IPS-NIHi7 (cell line): ENCODE measurements at regions not wholly inside any gene's neighbourhood (a gene's known extent, or its start where the extent isn't known, plus 50 kb on each side); places are given as distances from the start of the nearest gene placed in this dataset.
A peak's percentile ranks its signal among the peaks of the same experiment; 100 is the strongest.
"Not testable (repeated sequence)": the region's sequence is repeated elsewhere in the genome, so short reads cannot be mapped to it uniquely, and the experiment has no call there.

Source experiments
- DNase-seq: peaks from one replicate; pipeline ENCODE4 v3.0.0; 2012; ENCODE audit warnings: mixed read lengths; ENCODE audit errors: extremely low spot score

DNA sequence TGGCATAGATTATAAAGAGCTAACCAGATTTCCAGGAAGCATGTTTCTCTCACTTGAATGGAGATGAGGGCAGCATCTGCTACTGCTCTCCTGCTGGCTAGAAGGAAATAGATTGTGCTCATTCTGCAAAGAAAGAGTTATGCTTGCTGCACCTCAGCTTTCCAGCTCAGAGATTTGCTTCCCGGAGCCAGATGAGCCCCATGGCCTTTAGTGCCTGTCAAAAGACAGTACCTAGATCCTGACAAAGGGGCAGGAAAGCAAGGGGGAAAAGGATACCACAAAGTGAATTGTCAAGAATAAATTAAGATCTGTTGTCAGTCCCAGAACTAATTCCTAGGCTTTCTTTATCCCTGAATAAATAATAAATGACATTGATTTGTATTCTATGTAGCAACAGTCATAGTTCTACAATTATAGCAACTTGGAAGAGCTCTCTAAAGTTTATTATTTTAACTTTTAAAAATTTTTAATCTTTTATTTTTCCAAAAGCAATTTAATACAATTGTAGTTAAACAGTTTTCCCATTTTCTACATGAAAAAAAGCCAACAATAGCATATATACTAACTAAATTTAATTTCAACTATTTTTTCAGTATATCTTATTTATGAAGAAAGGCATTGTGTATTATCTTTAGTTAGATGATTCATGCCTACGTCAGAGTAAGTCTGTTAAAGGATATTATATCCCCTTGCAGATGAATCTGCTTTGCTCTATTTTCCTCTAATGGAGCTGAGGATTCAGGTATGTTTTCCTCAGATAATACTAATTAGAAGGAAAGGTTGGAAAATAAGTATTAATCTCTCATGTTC is 306.1 kb upstream of the DDI1 start:
- DNase-seq: no peak

DNA sequence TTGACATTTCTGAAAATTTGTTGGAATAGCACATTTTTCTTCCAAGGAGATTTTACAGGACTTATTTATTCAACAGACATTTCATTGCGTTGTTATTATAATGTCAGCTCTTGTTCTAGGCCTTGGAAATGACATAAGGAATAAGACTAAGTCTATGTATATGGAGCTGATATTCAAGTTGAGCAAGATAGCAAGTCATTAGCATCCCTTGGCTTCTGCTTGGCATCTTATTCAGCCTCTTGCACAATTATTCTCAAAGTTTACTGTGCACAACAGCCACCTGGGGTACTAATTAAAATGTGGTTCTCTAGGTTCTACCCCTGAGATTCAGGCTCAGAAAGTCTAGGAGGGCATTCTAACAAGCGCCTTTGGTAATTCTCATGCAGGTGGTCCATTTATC is 304.8 kb upstream of the DDI1 start:
- DNase-seq: no peak

DNA sequence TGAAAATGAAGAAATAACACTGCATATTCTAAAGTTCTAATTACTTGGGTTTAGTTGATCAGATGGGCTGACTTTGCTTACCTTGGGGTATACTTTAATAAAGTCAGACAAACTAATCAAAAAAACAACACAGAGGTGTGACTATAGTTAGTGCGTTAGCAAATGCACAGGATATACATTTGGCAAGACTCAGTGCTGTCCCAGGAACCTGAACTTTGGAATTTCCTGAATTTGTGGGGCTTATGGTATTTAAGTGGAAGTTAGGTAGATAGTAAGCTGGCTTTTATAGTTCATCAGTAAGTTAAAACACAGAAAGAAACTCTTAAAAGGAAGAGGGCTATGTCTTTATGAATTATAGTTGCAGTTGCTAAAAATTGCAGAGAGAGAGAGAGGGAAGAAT is 302.6 kb upstream of the DDI1 start:
- no peak for DNase-seq

GRCh38 chr11:103735497-103736032 is 300.9 kb upstream of the DDI1 start:
- no peak for DNase-seq

DNA sequence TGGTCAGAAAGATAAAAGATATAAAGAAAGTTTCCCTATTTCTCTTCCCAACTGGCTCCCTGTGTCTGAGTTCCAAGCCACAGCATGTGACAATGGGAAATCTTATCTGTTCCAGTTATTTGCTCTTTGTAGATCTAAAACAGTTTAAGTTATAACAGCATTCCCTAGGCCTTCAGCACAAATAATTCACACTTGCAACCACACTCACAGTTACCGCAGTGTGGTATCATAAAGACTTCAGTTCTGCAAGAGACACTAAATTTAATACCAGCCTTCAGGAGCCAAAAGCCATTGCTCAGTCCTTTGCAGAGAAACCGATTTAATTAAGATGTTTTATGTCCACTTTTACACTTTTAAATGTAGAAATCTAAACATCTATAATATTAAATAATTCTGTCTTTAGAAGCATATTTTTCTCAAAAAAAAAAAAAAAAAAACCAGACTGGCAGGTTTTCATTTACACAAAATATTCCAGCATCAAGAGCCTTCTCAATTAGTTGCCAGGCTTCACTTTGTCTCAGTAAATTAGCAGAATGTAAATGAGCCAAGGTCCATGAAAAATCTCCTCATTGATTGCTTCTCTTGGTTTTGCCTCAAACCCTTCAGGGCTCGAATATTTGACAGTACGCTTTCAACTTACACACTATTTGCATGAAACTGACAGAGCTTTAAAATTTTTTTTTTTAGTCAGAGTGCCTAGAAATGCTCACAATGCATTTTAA is 300.0 kb upstream of the DDI1 start:
- DNase-seq: no peak

DNA sequence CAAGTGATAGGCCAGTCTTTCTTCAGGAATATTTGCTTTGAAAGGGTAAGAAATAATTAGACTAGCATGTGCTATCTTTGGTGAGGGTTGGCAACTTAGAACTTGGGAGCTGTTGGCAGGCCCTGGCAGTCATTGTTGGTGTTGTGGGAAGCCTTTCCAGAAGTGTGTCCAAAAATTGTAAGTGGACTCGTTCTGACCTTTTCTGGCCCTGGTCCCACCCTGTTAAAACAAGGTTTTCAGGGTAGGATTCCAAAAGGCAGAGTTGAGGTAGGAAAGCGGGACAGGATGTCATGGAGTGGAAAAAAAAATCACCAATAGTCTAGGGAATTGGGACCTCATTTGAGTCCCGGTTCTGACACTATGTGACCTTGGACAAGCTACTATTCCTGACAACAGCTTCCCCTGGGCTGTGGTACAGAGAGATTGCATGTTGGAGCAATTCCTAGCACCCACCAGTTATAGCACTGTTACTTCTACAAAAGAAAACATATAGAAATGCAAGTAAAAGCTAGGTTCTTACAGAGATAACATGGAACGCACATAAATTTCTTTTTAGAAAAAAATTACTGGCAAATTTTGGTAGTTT is 299.3 kb upstream of the DDI1 start:
- no peak for DNase-seq

- DNase-seq: no peak
Measured at GRCh38 chr11:103737747-103738146, 298.7 kb upstream of the DDI1 start.

DNA sequence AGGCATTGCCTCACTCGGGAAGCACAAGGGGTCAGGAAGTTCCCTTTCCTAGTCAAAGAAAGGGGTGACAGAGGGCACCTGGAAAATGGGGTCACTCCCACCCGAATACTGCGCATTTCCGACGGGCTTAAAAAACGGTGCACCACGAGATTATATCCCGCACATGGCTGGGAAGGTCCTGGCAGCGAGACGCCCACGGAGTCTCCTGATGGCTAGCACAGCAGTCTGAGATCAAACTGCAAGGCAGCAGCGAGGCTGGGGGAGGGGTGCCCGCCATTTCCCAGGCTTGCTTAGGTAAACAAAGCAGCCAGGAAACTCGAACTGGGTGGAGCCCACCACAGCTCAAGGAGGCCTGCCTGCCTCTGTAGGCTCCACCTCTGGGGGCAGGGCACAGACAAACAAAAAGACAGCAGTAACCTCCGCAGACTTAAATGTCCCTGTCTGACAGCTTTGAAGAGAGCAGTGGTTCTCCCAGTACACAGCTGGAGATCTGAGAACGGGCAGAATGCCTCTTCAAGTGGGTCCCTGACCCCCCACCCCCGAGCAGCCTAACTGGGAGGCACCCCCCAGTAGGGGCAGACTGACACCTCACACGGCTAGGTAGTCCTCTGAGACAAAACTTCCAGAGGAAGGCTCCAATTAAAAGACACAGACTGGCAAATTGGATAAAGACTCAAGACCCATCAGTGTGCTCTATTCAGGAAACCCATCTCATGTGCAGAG is 297.2 kb upstream of the DDI1 start:
- not testable (repeated sequence) for DNase-seq

- no peak for DNase-seq
Measured at GRCh38 chr11:103744496-103745153, 291.8 kb upstream of the DDI1 start.

GRCh38 chr11:103749158-103749557 is 287.3 kb upstream of the DDI1 start:
- no peak for DNase-seq

- DNase-seq: peak; percentile 15
Measured at GRCh38 chr11:103768816-103769215, 267.6 kb upstream of the DDI1 start.

- DNase-seq: no peak
Measured at GRCh38 chr11:103773059-103773458, 263.4 kb upstream of the DDI1 start.

DNA sequence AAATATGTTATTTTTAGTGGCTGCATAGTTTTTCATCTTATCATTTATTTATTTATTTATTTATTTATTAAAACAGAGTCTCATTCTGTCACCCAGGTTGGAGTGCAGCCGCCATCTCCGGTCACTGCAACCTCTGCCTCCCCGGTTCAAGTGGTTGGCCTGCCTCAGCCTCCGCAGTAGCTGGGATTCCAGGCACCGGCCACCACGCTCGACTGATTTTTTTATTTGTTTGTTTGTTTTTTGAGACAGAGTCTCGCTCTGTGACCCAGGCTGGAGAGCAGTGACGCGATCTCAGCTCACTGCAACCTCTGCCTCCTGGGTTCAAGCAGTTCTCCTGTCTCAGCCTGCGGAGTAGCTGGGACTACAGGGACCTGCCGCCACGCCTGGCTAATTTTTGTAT is 262.9 kb upstream of the DDI1 start:
- DNase-seq: no peak

- DNase-seq: no peak
Measured at GRCh38 chr11:103779054-103779453, 257.4 kb upstream of the DDI1 start.

DNA sequence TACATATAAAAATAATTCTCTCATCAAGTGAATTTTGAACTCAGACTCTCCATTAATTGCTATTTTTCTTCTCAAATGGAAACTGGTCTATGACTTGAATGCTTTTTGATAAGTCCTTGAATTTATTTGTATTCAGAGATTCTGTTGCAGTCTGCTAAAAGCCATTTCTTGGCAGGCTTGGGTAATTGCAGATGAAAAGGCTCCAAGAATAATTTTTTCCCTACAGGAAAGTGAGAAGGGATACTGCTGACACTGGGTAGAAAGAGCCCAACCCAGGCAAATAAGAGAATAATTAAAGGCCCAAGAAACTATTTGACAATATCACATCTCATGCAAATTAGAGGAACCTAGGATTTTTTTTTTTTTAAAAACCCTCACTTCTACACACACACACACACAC is 246.5 kb upstream of the DDI1 start:
- no peak for DNase-seq

DNA sequence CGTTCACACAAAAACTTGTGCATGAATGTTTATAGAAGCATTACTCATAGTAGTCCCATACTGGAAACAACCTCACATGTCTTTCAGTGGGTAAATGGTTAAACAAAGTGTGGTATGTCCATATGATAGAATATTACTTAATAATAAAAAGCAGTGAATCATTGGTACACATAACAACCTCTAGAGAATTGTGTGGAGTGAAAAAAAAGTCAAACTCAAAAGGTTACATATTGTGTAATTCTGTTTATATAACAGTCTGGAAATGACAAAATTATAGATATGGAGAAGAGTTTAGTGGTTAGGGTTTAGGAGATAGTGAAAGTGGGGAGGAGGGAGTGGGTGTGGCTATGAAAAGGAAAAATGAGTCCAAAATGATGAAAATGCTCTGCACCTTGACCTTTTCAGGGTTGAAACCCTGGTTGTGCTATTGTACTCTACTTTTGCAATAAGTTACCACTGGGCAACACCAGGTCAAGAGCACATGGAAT is 243.4 kb upstream of the DDI1 start:
- DNase-seq: no peak

DNA sequence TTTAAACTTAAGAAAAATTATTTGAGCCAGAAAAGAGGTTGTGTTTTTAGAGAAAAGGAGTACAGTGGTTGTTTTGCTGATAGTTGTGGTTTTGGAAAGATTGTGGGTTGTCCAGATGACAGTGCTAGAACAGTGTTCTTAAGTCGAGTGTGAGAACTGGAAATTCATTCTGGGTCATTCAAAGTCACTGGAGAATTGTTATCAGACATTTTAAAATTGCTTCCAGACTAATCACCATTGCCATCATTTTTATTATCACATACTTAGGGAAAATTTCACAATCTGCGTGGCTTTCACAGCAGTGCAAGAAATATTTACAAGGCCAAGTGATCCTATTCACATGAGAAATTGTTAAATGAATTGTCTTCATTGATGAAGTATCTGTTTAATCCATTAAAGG is 242.2 kb upstream of the DDI1 start:
- DNase-seq: no peak

GRCh38 chr11:103798026-103798425 is 238.4 kb upstream of the DDI1 start:
- DNase-seq: no peak

- DNase-seq: no peak
Measured at GRCh38 chr11:103798446-103798845, 238.0 kb upstream of the DDI1 start.

- peak; percentile 31 for DNase-seq
Measured at GRCh38 chr11:103800406-103801114, 235.9 kb upstream of the DDI1 start.

- DNase-seq: no peak
Measured at GRCh38 chr11:103803062-103803461, 233.4 kb upstream of the DDI1 start.
